Mesothelial cell of epicardium (in vitro differentiated cells): ENCODE measurements at regions not wholly inside any gene's neighbourhood (a gene's known extent, or its start where the extent isn't known, plus 50 kb on each side); places are given as distances from the start of the nearest gene placed in this dataset.

ENCODE experiments used
- DNase-seq, 2 experiments: peaks; one replicate each; pipeline ENCODE4 v3.0.0; 2021; ENCODE audit warnings: low spot score in 2 of 2; ENCODE audit not compliant: unreplicated experiment in 2 of 2
- H3K27ac Mint-ChIP-seq: 2 replicates; pipeline ENCODE4 v1.8.0; 2021; ENCODE audit warnings: mixed read lengths
- H3K27me3 Mint-ChIP-seq: 2 replicates; pipeline ENCODE4 v1.8.0; 2021; ENCODE audit warnings: low read depth, mixed read lengths
- H3K36me3 Mint-ChIP-seq: 2 replicates; pipeline ENCODE4 v1.8.0; 2021; ENCODE audit warnings: mixed read lengths
- H3K4me1 Mint-ChIP-seq: 2 replicates; pipeline ENCODE4 v1.8.0; 2021; ENCODE audit warnings: mixed read lengths
- H3K4me3 Mint-ChIP-seq: 2 replicates; pipeline ENCODE4 v1.8.0; 2021; ENCODE audit warnings: mild to moderate bottlenecking, moderate library complexity, mixed read lengths
- H3K9me3 Mint-ChIP-seq: 2 replicates; pipeline ENCODE4 v1.8.0; 2021; ENCODE audit warnings: mixed read lengths
- CTCF ChIP-seq: fragments of 200-600 bp; sonication (generic); IDR thresholded peaks from one replicate; pipeline ENCODE4 v1.5.0; 2021; ENCODE audit warnings: antibody characterized with exemption; ENCODE audit not compliant: unreplicated experiment

GRCh38 chr5:99305045-99305580 is 376.3 kb upstream of the CHD1 start:
- TF ChIP-seq CTCF: no peak
- DNase-seq: no peak
- H3K27ac Mint-ChIP-seq: no peak overlapping the region
- no peaks in the 10 kb centered on the region for H3K27me3 Mint-ChIP-seq
- no peaks in the 10 kb centered on the region for H3K4me1 Mint-ChIP-seq
- H3K4me3 Mint-ChIP-seq: no peak overlapping the region
- no peaks in the 10 kb centered on the region for H3K36me3 Mint-ChIP-seq
- H3K9me3 Mint-ChIP-seq: peaks cover 7% of the 10 kb centered on the region

DNA sequence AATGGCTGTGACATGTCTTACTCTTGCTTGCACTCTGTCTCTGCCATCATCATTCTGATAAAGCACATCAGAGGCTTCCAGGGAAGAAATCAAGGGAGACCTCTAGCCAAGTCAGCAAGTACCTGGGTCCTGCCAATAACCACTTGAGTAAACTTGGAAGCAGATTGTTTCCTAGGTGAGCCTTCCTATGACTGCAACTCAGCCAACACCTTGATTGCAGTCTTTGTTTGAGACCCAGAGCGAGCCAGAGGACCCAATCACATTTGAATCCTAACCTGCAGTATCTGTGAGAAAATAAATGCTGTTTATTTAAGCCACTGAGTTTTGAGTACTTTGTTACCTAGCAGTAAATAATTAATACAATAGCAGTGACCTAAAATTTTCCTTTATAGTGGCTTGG is 356.8 kb upstream of the CHD1 start:
- no peak for TF ChIP-seq CTCF
- Mint-ChIP-seq H3K9me3 (no peaks in the 10 kb centered on the region), H3K4me1 (no peaks in the 10 kb centered on the region), H3K27me3 (peaks cover 4% of the 10 kb centered on the region), H3K36me3 (no peaks in the 10 kb centered on the region), H3K27ac (no peak overlapping the region), H3K4me3 (no peak overlapping the region)
- DNase-seq: no peak

GRCh38 chr5:99275128-99275527 is 346.3 kb upstream of the CHD1 start:
- H3K27ac Mint-ChIP-seq: no peak overlapping the region
- H3K4me3 Mint-ChIP-seq: no peak overlapping the region
- peaks cover 3% of the 10 kb centered on the region for H3K27me3 Mint-ChIP-seq
- H3K9me3 Mint-ChIP-seq: peaks cover 10% of the 10 kb centered on the region
- TF ChIP-seq CTCF: no peak
- no peak for DNase-seq
- H3K36me3 Mint-ChIP-seq: no peaks in the 10 kb centered on the region
- H3K4me1 Mint-ChIP-seq: no peaks in the 10 kb centered on the region

DNA sequence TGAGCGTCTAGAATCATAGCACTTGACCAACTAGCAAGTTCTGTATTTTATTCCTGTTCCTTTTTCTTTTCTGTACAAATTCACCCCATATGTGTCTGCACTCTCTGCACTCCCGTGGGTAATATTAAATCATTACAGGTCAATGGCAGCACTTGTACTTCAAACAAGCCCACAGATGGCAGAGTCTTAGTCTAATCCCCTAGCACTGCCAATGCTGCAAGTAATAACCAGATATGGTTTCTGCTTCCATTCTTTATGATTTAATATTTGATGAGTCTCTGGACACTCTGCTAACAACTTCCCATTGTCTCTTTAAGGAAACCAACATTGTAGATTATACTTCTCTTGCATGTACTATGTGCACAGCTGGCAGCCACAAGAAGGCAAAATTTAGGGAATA is 343.8 kb upstream of the CHD1 start:
- H3K4me3 Mint-ChIP-seq: no peak overlapping the region
- no peak for DNase-seq
- H3K4me1 Mint-ChIP-seq: no peaks in the 10 kb centered on the region
- H3K27me3 Mint-ChIP-seq: peaks cover 3% of the 10 kb centered on the region
- H3K27ac Mint-ChIP-seq: no peak overlapping the region
- TF ChIP-seq CTCF: no peak
- no peaks in the 10 kb centered on the region for H3K36me3 Mint-ChIP-seq
- H3K9me3 Mint-ChIP-seq: peaks cover 10% of the 10 kb centered on the region

DNA sequence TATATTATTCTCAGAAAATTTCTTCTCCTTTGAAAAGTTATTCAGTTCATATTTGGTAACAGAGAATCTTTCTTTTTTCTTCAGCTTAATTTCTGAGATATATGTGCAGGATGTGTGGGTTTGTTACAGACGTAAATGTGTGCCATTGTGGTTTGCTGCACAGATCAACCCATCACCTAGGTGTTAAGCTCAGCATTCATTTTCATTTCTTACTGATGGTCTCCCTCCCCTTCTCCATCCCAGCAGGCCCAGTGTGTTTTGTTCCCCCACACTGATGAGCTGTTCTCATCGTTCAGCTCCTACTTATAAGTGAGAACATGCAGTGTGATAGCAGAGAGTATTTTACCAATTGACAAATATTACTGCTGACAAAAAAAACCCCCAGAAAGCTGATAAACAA is 330.0 kb upstream of the CHD1 start:
- Mint-ChIP-seq H3K4me1 (no peaks in the 10 kb centered on the region), H3K9me3 (peaks cover 22% of the 10 kb centered on the region), H3K27me3 (no peaks in the 10 kb centered on the region), H3K27ac (no peak overlapping the region), H3K4me3 (no peak overlapping the region), H3K36me3 (no peaks in the 10 kb centered on the region)
- no peak for DNase-seq
- TF ChIP-seq CTCF: no peak

DNA sequence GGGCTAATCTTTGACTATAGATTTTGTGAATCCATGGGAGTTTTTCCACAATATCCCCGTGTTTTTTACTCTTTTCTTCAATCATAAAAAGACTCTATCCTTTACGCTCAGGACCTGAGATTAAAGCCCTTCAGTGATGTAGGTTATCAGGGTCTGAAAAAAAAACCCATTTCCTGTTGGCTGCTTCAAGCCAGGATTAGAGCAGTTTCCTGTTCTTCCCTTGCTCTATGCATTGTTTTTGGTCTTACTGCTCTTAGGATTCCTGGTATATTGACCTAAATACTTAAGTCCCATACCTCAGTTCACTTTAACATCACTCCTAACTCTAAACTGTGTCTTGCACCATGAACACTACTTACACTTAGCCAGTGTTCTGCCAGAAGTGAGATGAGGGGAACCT is 319.3 kb upstream of the CHD1 start:
- peaks cover 2% of the 10 kb centered on the region for H3K4me1 Mint-ChIP-seq
- no peaks in the 10 kb centered on the region for H3K36me3 Mint-ChIP-seq
- TF ChIP-seq CTCF: no peak
- DNase-seq: no peak
- H3K4me3 Mint-ChIP-seq: no peak overlapping the region
- peaks cover 23% of the 10 kb centered on the region for H3K9me3 Mint-ChIP-seq
- no peaks in the 10 kb centered on the region for H3K27me3 Mint-ChIP-seq
- H3K27ac Mint-ChIP-seq: no peak overlapping the region
